ENCODE measurements at regions not wholly inside any gene's neighbourhood (a gene's known extent, or its start where the extent isn't known, plus 50 kb on each side); places are given as distances from the start of the nearest gene placed in this dataset.

GRCh38 chr21:41641821-41642701 lies 124.8 kb downstream of the RIPK4 start:
- Histone ChIP-seq H3K36me3 (ENCODE audit: control insufficient read depth in 2 of 2, insufficient read depth in 2 of 2, low read length in 2 of 2) (no peaks in the 10 kb centered on the region), H3K9me3 (ENCODE audit: control insufficient read depth in 2 of 2, low read length in 2 of 2) (no peaks in the 10 kb centered on the region), H3K4me3 (ENCODE audit: low read length in 2 of 2) (no peak overlapping the region), H3K4me1 (ENCODE audit: control insufficient read depth in 2 of 2, insufficient read depth in 2 of 2, low read length in 2 of 2) (peaks cover 0 to 5% of the 10 kb centered on the region in 2 donors), H3K27ac (ENCODE audit: low read depth in 2 of 2, low read length in 2 of 2) (peak overlapping the region; percentile 17 to 62), H3K27me3 (ENCODE audit: control insufficient read depth in 2 of 2, insufficient read depth in 2 of 2, low read length in 2 of 2) (peaks cover 2 to 3% of the 10 kb centered on the region in 2 donors), H3K9ac (ENCODE audit: low read depth in 1 of 2, low read length in 2 of 2) (no peak overlapping the region)

GRCh38 chr21:41641510-41641815 lies 125.4 kb downstream of the RIPK4 start:
- Histone ChIP-seq H3K9me3 (ENCODE audit: control insufficient read depth in 2 of 2, low read length in 2 of 2) (no peaks in the 10 kb centered on the region), H3K4me3 (ENCODE audit: low read length in 2 of 2) (no peak overlapping the region), H3K27ac (ENCODE audit: low read depth in 2 of 2, low read length in 2 of 2) (peak overlapping the region; percentile 17 to 62), H3K27me3 (ENCODE audit: control insufficient read depth in 2 of 2, insufficient read depth in 2 of 2, low read length in 2 of 2) (peaks cover 2 to 3% of the 10 kb centered on the region in 2 donors), H3K4me1 (ENCODE audit: control insufficient read depth in 2 of 2, insufficient read depth in 2 of 2, low read length in 2 of 2) (peaks cover 0 to 5% of the 10 kb centered on the region in 2 donors), H3K36me3 (ENCODE audit: control insufficient read depth in 2 of 2, insufficient read depth in 2 of 2, low read length in 2 of 2) (no peaks in the 10 kb centered on the region), H3K9ac (ENCODE audit: low read depth in 1 of 2, low read length in 2 of 2) (no peak overlapping the region)

DNA sequence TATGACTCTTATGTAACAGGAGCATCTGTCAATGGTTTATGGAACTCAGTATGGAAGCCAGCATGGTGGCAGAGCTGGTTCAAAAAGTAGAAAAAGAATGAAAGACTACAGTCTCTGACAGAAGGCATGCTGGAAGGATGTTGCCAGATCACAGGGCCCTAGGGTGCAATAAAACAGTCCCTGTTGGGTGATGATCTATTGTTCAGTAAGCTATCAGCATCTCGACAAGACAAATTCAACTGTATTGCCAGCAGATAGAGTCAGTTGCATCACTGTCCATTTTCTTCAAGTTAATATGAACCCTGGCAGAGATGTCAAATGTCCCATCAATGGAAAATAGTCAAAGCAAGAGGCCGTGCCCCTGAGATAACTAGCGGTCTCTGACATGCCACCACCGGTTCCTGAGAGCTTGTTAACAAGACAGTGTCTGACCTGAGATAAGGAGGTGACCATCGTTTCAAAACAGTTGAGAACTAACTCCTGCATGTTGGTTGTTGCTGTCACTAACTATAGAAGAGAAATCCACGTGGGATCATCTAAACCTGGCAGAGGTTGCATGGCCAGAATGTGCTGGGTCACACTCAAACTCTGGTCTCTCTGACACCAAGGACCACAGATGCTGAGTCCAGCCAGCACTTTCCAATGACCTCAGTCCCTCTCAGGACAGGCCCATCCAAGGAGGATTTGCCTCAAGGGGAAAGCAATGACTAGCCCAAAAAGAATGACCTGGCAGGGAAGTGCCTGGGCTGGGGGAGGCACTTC lies 125.9 kb downstream of the RIPK4 start:
- H3K4me3 ChIP-seq (ENCODE audit: low read length in 2 of 2), result no peak overlapping the region
- H3K9me3 ChIP-seq (ENCODE audit: control insufficient read depth in 2 of 2, low read length in 2 of 2), result no peaks in the 10 kb centered on the region
- H3K27me3 ChIP-seq (ENCODE audit: control insufficient read depth in 2 of 2, insufficient read depth in 2 of 2, low read length in 2 of 2), result peaks cover 2 to 3% of the 10 kb centered on the region in 2 donors
- no peaks in the 10 kb centered on the region for H3K36me3 ChIP-seq (ENCODE audit: control insufficient read depth in 2 of 2, insufficient read depth in 2 of 2, low read length in 2 of 2)
- H3K27ac ChIP-seq (ENCODE audit: low read depth in 2 of 2, low read length in 2 of 2), result peak overlapping the region in 1 of 2 donors; percentile 17
- no peak overlapping the region for H3K9ac ChIP-seq (ENCODE audit: low read depth in 1 of 2, low read length in 2 of 2)
- H3K4me1 ChIP-seq (ENCODE audit: control insufficient read depth in 2 of 2, insufficient read depth in 2 of 2, low read length in 2 of 2), result peaks cover 0 to 5% of the 10 kb centered on the region in 2 donors

DNA sequence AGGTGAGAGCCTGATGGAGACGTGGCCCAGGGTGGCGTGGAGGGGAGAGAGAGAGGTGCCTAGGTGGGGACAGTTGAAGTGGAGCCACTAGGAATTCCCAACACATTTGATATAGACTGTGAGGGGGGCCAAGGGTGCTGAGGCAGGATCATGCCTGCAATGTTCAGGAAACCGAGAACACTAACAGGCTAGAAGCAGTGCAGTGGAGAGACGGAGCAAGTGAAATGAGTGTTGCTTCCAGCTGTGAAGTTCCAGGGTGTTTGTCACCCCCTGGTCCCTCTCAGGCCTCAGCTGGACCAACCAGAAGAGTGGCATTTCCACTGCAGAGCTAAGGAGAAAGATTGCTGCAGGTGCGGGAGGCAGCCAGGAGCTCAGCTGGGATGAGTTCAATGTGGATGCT lies 127.1 kb downstream of the RIPK4 start:
- H3K4me1 ChIP-seq (ENCODE audit: control insufficient read depth in 2 of 2, insufficient read depth in 2 of 2, low read length in 2 of 2), result peaks cover 0 to 5% of the 10 kb centered on the region in 2 donors
- no peaks in the 10 kb centered on the region for H3K36me3 ChIP-seq (ENCODE audit: control insufficient read depth in 2 of 2, insufficient read depth in 2 of 2, low read length in 2 of 2)
- no peak overlapping the region for H3K27ac ChIP-seq (ENCODE audit: low read depth in 2 of 2, low read length in 2 of 2)
- no peaks in the 10 kb centered on the region for H3K9me3 ChIP-seq (ENCODE audit: control insufficient read depth in 2 of 2, low read length in 2 of 2)
- peaks cover 2 to 3% of the 10 kb centered on the region in 2 donors for H3K27me3 ChIP-seq (ENCODE audit: control insufficient read depth in 2 of 2, insufficient read depth in 2 of 2, low read length in 2 of 2)
- H3K9ac ChIP-seq (ENCODE audit: low read depth in 1 of 2, low read length in 2 of 2), result no peak overlapping the region
- no peak overlapping the region for H3K4me3 ChIP-seq (ENCODE audit: low read length in 2 of 2)

- Histone ChIP-seq H3K27me3 (ENCODE audit: control insufficient read depth in 2 of 2, insufficient read depth in 2 of 2, low read length in 2 of 2) (peaks cover 2 to 3% of the 10 kb centered on the region in 2 donors), H3K9me3 (ENCODE audit: control insufficient read depth in 2 of 2, low read length in 2 of 2) (no peaks in the 10 kb centered on the region), H3K4me3 (ENCODE audit: low read length in 2 of 2) (no peak overlapping the region), H3K36me3 (ENCODE audit: control insufficient read depth in 2 of 2, insufficient read depth in 2 of 2, low read length in 2 of 2) (no peaks in the 10 kb centered on the region), H3K4me1 (ENCODE audit: control insufficient read depth in 2 of 2, insufficient read depth in 2 of 2, low read length in 2 of 2) (peaks cover 0 to 5% of the 10 kb centered on the region in 2 donors), H3K27ac (ENCODE audit: low read depth in 2 of 2, low read length in 2 of 2) (no peak overlapping the region), H3K9ac (ENCODE audit: low read depth in 1 of 2, low read length in 2 of 2) (no peak overlapping the region)
Measured at GRCh38 chr21:41639336-41639735, 127.5 kb downstream of the RIPK4 start.

- Histone ChIP-seq H3K4me1 (ENCODE audit: control insufficient read depth in 2 of 2, insufficient read depth in 2 of 2, low read length in 2 of 2) (peaks cover 0 to under 1% of the 10 kb centered on the region in 2 donors), H3K27ac (ENCODE audit: low read depth in 2 of 2, low read length in 2 of 2) (no peak overlapping the region), H3K4me3 (ENCODE audit: low read length in 2 of 2) (no peak overlapping the region), H3K9ac (ENCODE audit: low read depth in 1 of 2, low read length in 2 of 2) (no peak overlapping the region), H3K9me3 (ENCODE audit: control insufficient read depth in 2 of 2, low read length in 2 of 2) (no peaks in the 10 kb centered on the region), H3K36me3 (ENCODE audit: control insufficient read depth in 2 of 2, insufficient read depth in 2 of 2, low read length in 2 of 2) (no peaks in the 10 kb centered on the region), H3K27me3 (ENCODE audit: control insufficient read depth in 2 of 2, insufficient read depth in 2 of 2, low read length in 2 of 2) (peaks cover 2 to 3% of the 10 kb centered on the region in 2 donors)
Measured at GRCh38 chr21:41638201-41638790, 128.6 kb downstream of the RIPK4 start.

- no peaks in the 10 kb centered on the region for H3K36me3 ChIP-seq (ENCODE audit: control insufficient read depth in 2 of 2, insufficient read depth in 2 of 2, low read length in 2 of 2)
- peaks cover 3 to 4% of the 10 kb centered on the region in 2 donors for H3K4me1 ChIP-seq (ENCODE audit: control insufficient read depth in 2 of 2, insufficient read depth in 2 of 2, low read length in 2 of 2)
- H3K27me3 ChIP-seq (ENCODE audit: control insufficient read depth in 2 of 2, insufficient read depth in 2 of 2, low read length in 2 of 2), result peaks cover 2 to 3% of the 10 kb centered on the region in 2 donors
- no peak overlapping the region for H3K27ac ChIP-seq (ENCODE audit: low read depth in 2 of 2, low read length in 2 of 2)
- H3K9ac ChIP-seq (ENCODE audit: low read depth in 1 of 2, low read length in 2 of 2), result no peak overlapping the region
- H3K9me3 ChIP-seq (ENCODE audit: control insufficient read depth in 2 of 2, low read length in 2 of 2), result no peaks in the 10 kb centered on the region
- H3K4me3 ChIP-seq (ENCODE audit: low read length in 2 of 2), result no peak overlapping the region
Measured at GRCh38 chr21:41636636-41637630, 129.0 kb upstream of the TMPRSS2 start.

GRCh38 chr21:41635874-41636273 lies 127.9 kb upstream of the TMPRSS2 start:
- H3K4me1 ChIP-seq (ENCODE audit: control insufficient read depth in 2 of 2, insufficient read depth in 2 of 2, low read length in 2 of 2), result peaks cover 6 to 10% of the 10 kb centered on the region in 2 donors
- H3K27ac ChIP-seq (ENCODE audit: low read depth in 2 of 2, low read length in 2 of 2), result no peak overlapping the region
- no peaks in the 10 kb centered on the region for H3K36me3 ChIP-seq (ENCODE audit: control insufficient read depth in 2 of 2, insufficient read depth in 2 of 2, low read length in 2 of 2)

GRCh38 chr21:41634858-41635257 lies 126.9 kb upstream of the TMPRSS2 start:
- H3K4me3 ChIP-seq (ENCODE audit: low read length in 2 of 2), result no peak overlapping the region
- peaks cover 0 to 1% of the 10 kb centered on the region in 2 donors for H3K27me3 ChIP-seq (ENCODE audit: control insufficient read depth in 2 of 2, insufficient read depth in 2 of 2, low read length in 2 of 2)
- H3K9me3 ChIP-seq (ENCODE audit: control insufficient read depth in 2 of 2, low read length in 2 of 2), result no peaks in the 10 kb centered on the region
- H3K4me1 ChIP-seq (ENCODE audit: control insufficient read depth in 2 of 2, insufficient read depth in 2 of 2, low read length in 2 of 2), result peaks cover 6 to 10% of the 10 kb centered on the region in 2 donors
- H3K36me3 ChIP-seq (ENCODE audit: control insufficient read depth in 2 of 2, insufficient read depth in 2 of 2, low read length in 2 of 2), result no peaks in the 10 kb centered on the region
- H3K27ac ChIP-seq (ENCODE audit: low read depth in 2 of 2, low read length in 2 of 2), result no peak overlapping the region
- H3K9ac ChIP-seq (ENCODE audit: low read depth in 1 of 2, low read length in 2 of 2), result no peak overlapping the region

More at GRCh38 chr21:41635874-41636273, 127.9 kb upstream of the TMPRSS2 start:
- Histone ChIP-seq H3K9me3 (ENCODE audit: control insufficient read depth in 2 of 2, low read length in 2 of 2) (no peaks in the 10 kb centered on the region), H3K9ac (ENCODE audit: low read depth in 1 of 2, low read length in 2 of 2) (no peak overlapping the region), H3K4me3 (ENCODE audit: low read length in 2 of 2) (no peak overlapping the region), H3K27me3 (ENCODE audit: control insufficient read depth in 2 of 2, insufficient read depth in 2 of 2, low read length in 2 of 2) (peaks cover 2 to 3% of the 10 kb centered on the region in 2 donors)

Measured in mucosa of rectum (tissue), 2 donors.